Loucy (cell line): ENCODE measurements at regions not wholly inside any gene's neighbourhood (a gene's known extent, or its start where the extent isn't known, plus 50 kb on each side); places are given as distances from the start of the nearest gene placed in this dataset.

Experiments
- H2AFZ ChIP-seq: fragments of 200-600 bp; sonication (generic); 2 replicates; pipeline ENCODE4 v1.6.0; 2016; ENCODE audit warnings: antibody characterized with exemption, mild to moderate bottlenecking, low read length, moderate library complexity
- H3F3A ChIP-seq: fragments of 200-600 bp; 2 replicates; pipeline ENCODE4 v1.6.0; 2016; ENCODE audit warnings: antibody characterized with exemption, low read depth, mild to moderate bottlenecking
- H3K27me3 ChIP-seq: fragments of 200-600 bp; sonication (generic); 2 replicates; pipeline ENCODE4 v1.6.1; 2014; ENCODE audit warnings: low read length, mild to moderate bottlenecking; ENCODE audit not compliant: insufficient read depth, poor library complexity, severe bottlenecking
- H3K36me3 ChIP-seq: fragments of 200-600 bp; sonication (generic); 2 replicates; pipeline ENCODE4 v1.6.1; 2016; ENCODE audit warnings: low read length; ENCODE audit not compliant: insufficient read depth
- H3K4me1 ChIP-seq: fragments of 200-600 bp; sonication (generic); 2 replicates; pipeline ENCODE4 v1.5.1; 2014; ENCODE audit warnings: low read length, mild to moderate bottlenecking; ENCODE audit not compliant: insufficient read depth, poor library complexity, severe bottlenecking
- H3K4me2 ChIP-seq: fragments of 200-600 bp; sonication (generic); 2 replicates; pipeline ENCODE4 v1.6.0; 2014; ENCODE audit warnings: antibody characterized with exemption, low read length, low read depth, mild to moderate bottlenecking; ENCODE audit not compliant: poor library complexity, severe bottlenecking
- H3K4me3 ChIP-seq: fragments of 200-600 bp; sonication (generic); 2 replicates; pipeline ENCODE4 v1.5.1; 2014; ENCODE audit warnings: low read length, mild to moderate bottlenecking, mixed read lengths; ENCODE audit not compliant: poor library complexity, severe bottlenecking
- H3K79me2 ChIP-seq: fragments of 200-600 bp; sonication (generic); 2 replicates; pipeline ENCODE4 v1.6.1; 2014; ENCODE audit warnings: low read length; ENCODE audit not compliant: insufficient read depth
- H3K9ac ChIP-seq: fragments of 200-600 bp; sonication (generic); 2 replicates; pipeline ENCODE4 v1.6.0; 2014; ENCODE audit warnings: mild to moderate bottlenecking, low read depth, low read length, moderate library complexity; ENCODE audit not compliant: poor library complexity, severe bottlenecking
- H3K9me2 ChIP-seq: fragments of 200-600 bp; sonication (generic); replicated peaks from 2 replicates; pipeline ENCODE4 v1.6.1; 2016; ENCODE audit warnings: low read depth, low read length, mixed read lengths
- H3K9me3 ChIP-seq: fragments of 200-600 bp; sonication (generic); 2 replicates; pipeline ENCODE4 v1.6.1; 2014; ENCODE audit warnings: mild to moderate bottlenecking, antibody characterized with exemption, low read length, low read depth; ENCODE audit not compliant: insufficient read depth
- H4K20me1 ChIP-seq: fragments of 200-600 bp; sonication (generic); 2 replicates; pipeline ENCODE4 v1.6.0; 2014; ENCODE audit warnings: antibody characterized with exemption, low read length, mild to moderate bottlenecking; ENCODE audit not compliant: insufficient read depth, poor library complexity, severe bottlenecking
- EZH2phosphoT487 ChIP-seq: fragments of 200-600 bp; IDR thresholded peaks from 2 replicates; pipeline ENCODE4 v1.6.1; 2018; ENCODE audit warnings: antibody characterized with exemption, mild to moderate bottlenecking, moderate library complexity, borderline replicate concordance
- TF ChIP-seq, protein P1 (sequence below): fragments of 200-600 bp; sonication (generic); conservative IDR thresholded peaks from 2 replicates; pipeline ENCODE4 v1.5.1; 2014; ENCODE audit warnings: mild to moderate bottlenecking, antibody characterized with exemption, low read length

- Histone ChIP-seq H3K27me3 (no peaks in the 10 kb centered on the region), H4K20me1 (no peaks in the 10 kb centered on the region), H3K9ac (no peak overlapping the region)
These were observed 860.0 kb upstream of the POU3F4 start for GRCh38 chrX:82648062-82648461.

GRCh38 chrX:82649645-82650044, 858.4 kb upstream of the POU3F4 start:
- H3K27me3 ChIP-seq = no peaks in the 10 kb centered on the region
- H3K79me2 ChIP-seq = no peaks in the 10 kb centered on the region
- no peaks in the 10 kb centered on the region for H3K4me1 ChIP-seq
- H2AFZ ChIP-seq = no peak overlapping the region
- no peaks in the 10 kb centered on the region for H3K9me3 ChIP-seq
- H3K9ac ChIP-seq = no peak overlapping the region
- TF ChIP-seq, protein P1, sequence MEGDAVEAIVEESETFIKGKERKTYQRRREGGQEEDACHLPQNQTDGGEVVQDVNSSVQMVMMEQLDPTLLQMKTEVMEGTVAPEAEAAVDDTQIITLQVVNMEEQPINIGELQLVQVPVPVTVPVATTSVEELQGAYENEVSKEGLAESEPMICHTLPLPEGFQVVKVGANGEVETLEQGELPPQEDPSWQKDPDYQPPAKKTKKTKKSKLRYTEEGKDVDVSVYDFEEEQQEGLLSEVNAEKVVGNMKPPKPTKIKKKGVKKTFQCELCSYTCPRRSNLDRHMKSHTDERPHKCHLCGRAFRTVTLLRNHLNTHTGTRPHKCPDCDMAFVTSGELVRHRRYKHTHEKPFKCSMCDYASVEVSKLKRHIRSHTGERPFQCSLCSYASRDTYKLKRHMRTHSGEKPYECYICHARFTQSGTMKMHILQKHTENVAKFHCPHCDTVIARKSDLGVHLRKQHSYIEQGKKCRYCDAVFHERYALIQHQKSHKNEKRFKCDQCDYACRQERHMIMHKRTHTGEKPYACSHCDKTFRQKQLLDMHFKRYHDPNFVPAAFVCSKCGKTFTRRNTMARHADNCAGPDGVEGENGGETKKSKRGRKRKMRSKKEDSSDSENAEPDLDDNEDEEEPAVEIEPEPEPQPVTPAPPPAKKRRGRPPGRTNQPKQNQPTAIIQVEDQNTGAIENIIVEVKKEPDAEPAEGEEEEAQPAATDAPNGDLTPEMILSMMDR = no peak
- TF ChIP-seq EZH2phosphoT487 = no peak
- no peaks in the 10 kb centered on the region for H3K36me3 ChIP-seq
- no peak overlapping the region for H3K4me2 ChIP-seq
- no peak overlapping the region for H3K4me3 ChIP-seq
- H3F3A ChIP-seq = no peaks in the 10 kb centered on the region
- no peaks in the 10 kb centered on the region for H3K9me2 ChIP-seq
- H4K20me1 ChIP-seq = no peaks in the 10 kb centered on the region

More at GRCh38 chrX:82648062-82648461, 860.0 kb upstream of the POU3F4 start:
- no peak overlapping the region for H3K4me2 ChIP-seq
- H3K4me3 ChIP-seq = no peak overlapping the region
- no peaks in the 10 kb centered on the region for H3K36me3 ChIP-seq
- H3F3A ChIP-seq = no peaks in the 10 kb centered on the region
- no peaks in the 10 kb centered on the region for H3K79me2 ChIP-seq
- H3K9me2 ChIP-seq = no peaks in the 10 kb centered on the region
- no peaks in the 10 kb centered on the region for H3K4me1 ChIP-seq
- H2AFZ ChIP-seq = no peak overlapping the region
- H3K9me3 ChIP-seq = no peaks in the 10 kb centered on the region
- TF ChIP-seq, protein P1 = no peak
- TF ChIP-seq EZH2phosphoT487 = no peak

GRCh38 chrX:82658492-82658891, 849.6 kb upstream of the POU3F4 start:
- Histone ChIP-seq H3K4me3 (no peak overlapping the region), H3K4me1 (no peaks in the 10 kb centered on the region), H3K27me3 (no peaks in the 10 kb centered on the region), H3K4me2 (no peak overlapping the region), H3K9me2 (no peaks in the 10 kb centered on the region), H3F3A (no peaks in the 10 kb centered on the region), H2AFZ (no peak overlapping the region), H3K79me2 (no peaks in the 10 kb centered on the region), H4K20me1 (no peaks in the 10 kb centered on the region), H3K36me3 (no peaks in the 10 kb centered on the region), H3K9me3 (no peaks in the 10 kb centered on the region), H3K9ac (no peak overlapping the region)
- TF ChIP-seq EZH2phosphoT487 = no peak
- TF ChIP-seq, protein P1 = no peak
